Esophagus muscularis mucosa (tissue), 4 donors: ENCODE measurements at regions not wholly inside any gene's neighbourhood (a gene's known extent, or its start where the extent isn't known, plus 50 kb on each side); places are given as distances from the start of the nearest gene placed in this dataset.

ENCODE experiments used
- CTCF ChIP-seq, 3 experiments: fragments of 200-600 bp in 2 of 3; fragments of 450-650 bp in 1 of 3; sonication (generic) in 2 of 3; IDR thresholded peaks; one replicate each; pipeline ENCODE4 v1.5.1; 2017 to 2019; ENCODE audit warnings: antibody characterized with exemption in 3 of 3, mild to moderate bottlenecking in 2 of 3, moderate library complexity in 1 of 3
- EP300 ChIP-seq: sonication (generic); formaldehyde crosslinking; IDR thresholded peaks from one replicate; pipeline ENCODE4 v1.6.1; 2017; ENCODE audit warnings: antibody characterized with exemption
- POLR2A ChIP-seq: fragments of 450-650 bp; IDR thresholded peaks from one replicate; pipeline ENCODE4 v1.6.1; 2017; ENCODE audit warnings: antibody characterized with exemption, moderate library complexity, mild to moderate bottlenecking, low read depth

- TF ChIP-seq POLR2A, result no peak
- no peak for TF ChIP-seq CTCF (IDR thresholded peaks at IDR 0.05)
- TF ChIP-seq EP300, result no peak
Observed at GRCh38 chr13:80630685-80631121, 289.8 kb upstream of the SPRY2 start.
